GM18502 (cell line): ENCODE measurements at regions not wholly inside any gene's neighbourhood (a gene's known extent, or its start where the extent isn't known, plus 50 kb on each side); places are given as distances from the start of the nearest gene placed in this dataset.
"Not testable (repeated sequence)": the region's sequence is repeated elsewhere in the genome, so short reads cannot be mapped to it uniquely, and the experiment has no call there.

Experiments used
- ATAC-seq: cut with Tn5 transposase; IDR thresholded peaks from one replicate; pipeline ENCODE4 v1.9.1; 2021; ENCODE audit warnings: mild to moderate bottlenecking; ENCODE audit not compliant: unreplicated experiment, poor library complexity

GRCh38 chr3:110291886-110292501 lies 779.6 kb upstream of the NECTIN3 start:
- no peak for ATAC-seq

DNA sequence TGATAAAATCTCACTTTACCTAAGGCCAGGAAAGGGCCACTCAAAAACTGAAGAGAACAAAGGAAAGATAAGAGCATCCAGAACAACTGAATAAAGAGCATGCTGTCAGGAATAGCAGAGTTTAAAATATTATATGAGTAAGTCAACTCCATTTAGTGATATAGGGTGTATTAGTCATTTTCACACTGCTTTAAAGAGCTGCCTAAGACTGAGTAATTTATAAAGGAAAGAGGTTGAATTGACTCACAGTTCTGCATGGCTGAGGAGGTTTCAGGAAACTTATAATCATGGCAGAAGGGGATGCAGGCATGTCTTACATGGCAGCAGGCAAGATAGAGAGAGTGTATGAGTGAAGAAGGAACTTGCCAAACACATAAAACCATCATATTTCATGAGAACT lies 778.0 kb upstream of the NECTIN3 start:
- no peak for ATAC-seq

- no peak for ATAC-seq
Observed at GRCh38 chr3:110296885-110297284, 774.7 kb upstream of the NECTIN3 start.

GRCh38 chr3:110301781-110302180 lies 769.8 kb upstream of the NECTIN3 start:
- ATAC-seq = no peak

DNA sequence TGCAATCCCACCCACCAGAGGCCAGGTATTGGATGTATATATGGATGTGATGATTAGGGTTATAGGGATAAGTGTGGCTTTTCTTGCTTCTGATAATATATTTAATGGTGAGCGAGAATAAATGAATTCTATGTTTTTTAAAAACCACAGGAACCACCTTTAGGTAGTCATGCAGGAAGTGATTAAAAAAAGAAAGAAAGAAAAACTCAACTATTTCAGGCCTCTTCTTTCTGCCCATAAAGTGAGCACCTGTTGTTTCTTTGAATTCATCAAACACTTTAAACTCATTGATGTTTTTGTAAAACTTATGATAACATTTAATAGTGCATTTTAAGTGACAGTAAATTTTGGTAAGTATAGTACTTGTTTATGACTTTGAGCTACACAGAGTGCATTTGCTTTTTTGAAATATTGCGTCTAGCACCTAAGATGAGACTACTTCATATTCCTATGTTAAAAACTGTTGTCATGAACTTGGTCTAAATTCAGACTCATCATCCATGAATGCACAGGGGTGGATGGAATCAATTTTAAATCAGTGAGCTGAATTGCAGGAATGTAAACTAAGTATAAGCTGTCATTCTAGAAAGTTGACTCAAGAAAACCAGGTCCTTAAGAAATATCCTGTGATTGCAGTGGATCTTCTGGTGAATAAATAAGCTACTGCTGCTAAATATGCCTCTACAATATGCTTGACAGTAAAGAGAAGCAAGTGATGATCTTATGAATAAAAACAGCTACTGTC lies 764.4 kb upstream of the NECTIN3 start:
- ATAC-seq = no peak

DNA sequence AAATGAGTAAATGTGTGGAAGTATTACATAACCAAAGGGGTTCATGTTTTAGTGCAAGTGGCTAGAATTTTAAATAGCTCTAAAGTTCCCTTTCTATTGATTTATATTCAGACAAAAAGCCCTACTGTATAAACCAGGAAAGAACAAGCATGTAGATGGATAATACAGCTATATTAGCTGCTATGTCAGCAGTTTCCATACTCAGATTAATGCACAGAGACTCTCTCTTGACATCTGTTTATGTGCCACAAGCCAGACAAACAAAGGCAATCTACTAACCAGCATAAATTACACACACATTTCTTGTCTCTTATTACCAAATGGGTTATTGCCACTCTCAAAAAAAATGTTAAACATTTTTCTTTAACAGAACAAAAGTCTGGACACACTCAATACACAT lies 760.1 kb upstream of the NECTIN3 start:
- no peak for ATAC-seq

GRCh38 chr3:110314512-110315114 lies 757.0 kb upstream of the NECTIN3 start:
- peak; percentile 93 for ATAC-seq

- ATAC-seq = no peak
Observed at GRCh38 chr3:110318108-110318507, 753.5 kb upstream of the NECTIN3 start.

DNA sequence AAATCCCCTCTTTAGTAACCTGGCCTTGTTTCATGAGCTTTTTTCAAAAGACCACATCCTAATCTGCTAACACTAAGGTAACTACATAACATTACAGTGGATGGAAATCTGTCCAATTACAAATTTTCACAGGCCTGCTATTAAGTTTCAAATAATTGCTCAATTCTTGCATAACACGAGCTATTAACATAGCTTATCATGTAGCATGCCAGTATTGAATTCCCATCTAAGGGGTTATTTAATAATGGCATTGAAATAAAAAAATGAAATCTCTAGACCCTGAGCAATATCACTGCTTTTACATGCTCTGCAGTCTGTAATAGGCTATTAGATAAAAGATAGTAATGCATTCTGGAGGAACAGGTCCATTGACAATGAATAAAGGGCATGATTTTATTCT lies 748.3 kb upstream of the NECTIN3 start:
- no peak for ATAC-seq

DNA sequence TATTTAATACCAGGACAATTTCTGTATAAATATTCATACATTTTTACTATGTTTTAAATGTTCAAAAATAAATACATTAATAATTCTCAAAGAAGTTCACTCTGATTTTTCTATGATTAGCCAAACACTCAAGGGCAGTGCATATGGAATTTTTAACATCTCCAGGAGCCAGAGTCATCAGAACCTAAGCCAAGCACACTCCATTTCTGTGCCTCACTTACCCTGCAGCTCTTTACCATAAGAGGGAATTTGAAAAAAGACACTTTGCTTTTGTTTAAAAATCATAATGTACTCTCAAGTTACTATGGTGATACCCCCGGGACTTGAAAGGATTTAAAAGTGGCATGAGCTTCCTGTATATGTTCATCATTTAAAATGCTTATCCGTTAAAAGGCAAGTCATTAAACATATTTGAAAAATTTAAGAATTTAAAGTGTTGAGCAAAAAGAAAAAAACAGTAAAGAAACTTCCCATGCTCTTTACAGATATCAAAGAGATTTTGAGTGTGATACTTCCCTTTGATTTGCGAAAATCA lies 747.4 kb upstream of the NECTIN3 start:
- ATAC-seq = no peak

DNA sequence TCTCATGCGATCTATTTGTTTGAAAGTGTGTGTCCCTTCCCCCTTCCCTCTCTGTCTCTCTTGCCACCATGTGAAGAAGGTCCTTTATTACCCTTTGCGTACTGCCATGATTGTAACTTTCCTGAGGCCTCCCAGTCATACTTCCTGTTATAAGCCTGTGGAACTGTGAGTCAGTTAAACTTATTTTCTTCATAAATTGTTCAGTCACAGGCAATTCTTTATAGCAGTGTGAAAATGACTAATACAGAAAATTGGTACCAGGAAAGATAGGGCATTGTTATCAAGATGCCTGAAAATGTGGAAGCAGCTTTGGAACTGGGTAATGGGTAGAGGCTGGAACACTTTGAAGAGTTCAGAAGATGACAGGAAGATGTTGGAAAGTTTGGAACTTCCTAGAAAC lies 743.7 kb upstream of the NECTIN3 start:
- no peak for ATAC-seq

- ATAC-seq = not testable (repeated sequence)
Observed at GRCh38 chr3:110331562-110331961, 740.1 kb upstream of the NECTIN3 start.

GRCh38 chr3:110332629-110333028 lies 739.0 kb upstream of the NECTIN3 start:
- ATAC-seq = no peak

DNA sequence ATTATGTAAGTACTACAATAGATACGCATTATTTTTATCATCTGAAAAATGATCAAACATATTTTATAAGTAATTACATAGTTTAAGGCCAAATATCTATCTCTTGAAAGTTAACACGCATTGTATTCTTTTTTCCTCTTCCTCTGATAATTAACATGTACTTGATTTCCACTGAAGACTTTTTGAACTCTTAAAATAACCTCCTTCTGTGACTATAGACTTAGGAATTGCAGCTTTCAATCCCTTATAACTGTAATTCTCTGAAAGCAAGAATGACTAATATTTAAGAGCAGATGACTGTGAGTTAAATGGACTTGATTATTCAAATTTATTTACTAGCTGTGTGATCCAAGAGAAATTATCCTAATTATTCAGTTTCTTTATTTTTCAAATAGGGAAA lies 730.6 kb upstream of the NECTIN3 start:
- no peak for ATAC-seq

DNA sequence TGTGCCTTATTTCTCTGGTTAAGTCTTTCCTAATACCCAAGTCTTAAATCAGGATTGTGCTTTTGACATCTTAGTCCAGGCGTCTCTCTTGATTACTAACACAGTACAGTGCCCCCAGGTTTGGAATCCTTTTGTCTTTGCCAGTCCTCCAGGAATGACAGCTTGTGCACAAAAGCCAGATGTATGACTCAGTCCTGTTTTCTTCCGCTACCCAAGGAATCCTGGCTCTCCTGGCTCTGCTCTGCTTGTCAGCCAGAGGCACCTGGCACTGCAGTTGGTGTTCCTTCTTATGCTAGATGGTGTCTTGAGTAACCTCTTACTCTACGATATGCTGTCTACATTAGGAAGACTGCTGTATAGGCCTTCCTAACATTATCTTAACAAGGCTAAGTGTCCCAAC lies 728.2 kb upstream of the NECTIN3 start:
- peak; percentile 20 for ATAC-seq

DNA sequence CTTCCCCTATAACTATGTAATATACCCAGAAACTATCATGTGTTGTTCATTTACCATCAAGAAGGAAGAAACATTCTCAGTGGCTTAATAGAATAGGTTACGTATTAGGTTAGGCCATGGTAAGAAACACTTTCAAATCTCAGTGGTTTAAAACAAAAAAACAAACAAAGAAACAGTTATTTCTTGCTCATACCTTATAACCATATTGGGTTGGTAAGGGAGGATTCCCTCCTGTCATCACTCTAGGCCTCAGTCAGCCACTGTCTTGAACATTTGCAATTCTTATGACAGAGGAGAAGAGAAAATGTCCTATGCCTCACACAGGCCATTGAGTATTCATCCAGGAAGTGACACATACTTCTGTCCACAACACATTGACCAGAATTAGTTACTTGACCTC lies 727.7 kb upstream of the NECTIN3 start:
- peak; percentile 77 for ATAC-seq

DNA sequence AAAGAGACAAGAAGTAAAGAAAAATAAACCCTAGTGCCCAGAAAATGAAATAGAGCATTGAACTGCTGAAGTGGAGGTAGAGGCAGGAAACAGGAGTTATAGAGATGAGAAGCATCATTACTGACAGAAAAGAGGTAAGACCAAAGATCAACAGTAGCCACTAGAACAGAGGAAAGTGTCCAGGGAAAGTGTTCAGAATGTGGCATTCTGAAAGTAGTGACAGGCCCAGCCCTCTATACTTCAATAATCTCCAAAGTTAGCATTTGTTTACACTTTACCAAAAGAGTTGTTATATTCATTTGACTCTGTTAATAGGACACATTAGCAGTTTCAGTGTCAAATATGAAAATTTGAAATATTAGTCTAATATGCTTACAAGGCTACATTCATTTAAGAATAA lies 727.1 kb upstream of the NECTIN3 start:
- ATAC-seq = no peak

DNA sequence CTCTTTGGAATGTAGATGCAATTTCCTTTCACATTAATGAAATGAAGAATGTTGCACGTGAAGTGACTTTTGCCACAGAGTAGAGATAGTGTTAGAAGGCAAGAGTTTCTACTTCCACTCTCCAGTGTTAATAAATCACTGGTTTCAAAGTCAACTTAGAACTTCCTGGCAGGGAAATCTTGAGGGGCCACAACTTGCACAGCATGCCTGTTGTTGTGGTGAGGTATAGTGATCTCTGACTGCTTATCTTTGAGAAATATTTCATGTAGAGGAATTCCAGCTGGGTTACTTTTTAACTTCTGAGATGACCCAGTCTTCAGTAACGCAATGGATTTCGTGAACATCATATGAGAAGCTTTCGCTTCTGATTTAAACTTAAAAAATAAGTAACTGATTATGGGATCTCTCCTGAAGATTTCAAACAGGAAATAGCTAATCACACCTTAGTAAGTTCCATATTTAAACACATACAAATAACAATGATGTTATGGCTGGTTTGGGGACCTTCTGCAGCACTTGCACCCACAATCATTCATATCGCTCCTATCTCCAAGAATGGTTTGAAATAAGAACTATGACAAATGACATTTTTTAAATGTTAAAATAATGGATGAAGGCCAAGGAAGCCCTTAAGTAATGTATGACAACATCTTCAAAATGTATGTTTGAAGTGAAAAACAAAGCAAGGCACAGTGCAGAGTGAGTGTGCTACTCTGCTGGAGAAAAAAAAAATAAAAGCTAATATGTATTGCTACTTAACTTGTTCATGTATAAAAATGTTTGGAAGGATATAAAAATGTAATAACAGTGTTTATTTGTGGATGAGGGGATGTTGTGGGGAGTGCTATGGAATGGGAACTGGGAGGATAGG lies 726.5 kb upstream of the NECTIN3 start:
- peak; percentile 40 for ATAC-seq

GRCh38 chr3:110349295-110349694 lies 722.3 kb upstream of the NECTIN3 start:
- no peak for ATAC-seq

- no peak for ATAC-seq
Observed at GRCh38 chr3:110352841-110353604, 718.6 kb upstream of the NECTIN3 start.
